K562 (cell line): ENCODE measurements at regions not wholly inside any gene's neighbourhood (a gene's known extent, or its start where the extent isn't known, plus 50 kb on each side); places are given as distances from the start of the nearest gene placed in this dataset.

Source experiments
- ATAC-seq: fragments of 200-7000 bp; cut with Tn5 transposase; 3 replicates; pipeline ENCODE4 v1.9.1; 2020; ENCODE audit warnings: moderate library complexity
- BruUV-seq: library from RNA; stranded (reverse); fragments of 400-500 nt; replicated peaks from 2 replicates; lab custom pipeline; 2021; lab: Mats Ljungman, UMichigan
- CTCF ChIA-PET: fragments of 300-600 bp; formaldehyde crosslinking; extraction: SDS; loops from one replicate; lab custom pipeline; 2021; ENCODE audit warnings: low intra/inter-chr PET ratio; lab: Yijun Ruan, JAX
- POLR2A ChIA-PET: fragments of 300-600, 350-650 bp; sonication (Branson Sonifier 250); formaldehyde crosslinking; extraction: SDS; loops from one replicate; lab custom pipeline; 2021; ENCODE audit warnings: antibody characterized with exemption, inconsistent platforms; lab: Yijun Ruan, JAX
- DNase-seq, 4 experiments: peaks; one replicate each; pipeline versions ENCODE4 v3.0.0 to v3.0.0-alpha.2; 2011 to 2018; ENCODE audit warnings: low spot score in 3 of 4, mixed read lengths in 3 of 4; ENCODE audit errors: extremely low read depth in 1 of 4
- FAIRE-seq: peaks from 2 replicates; lab custom pipeline; 2011; peaks lifted over from hg19 to GRCh38; lab: Jason Lieb, UNC
- H2AFZ ChIP-seq: 2 replicates; pipeline ENCODE4 v1.6.0; 2011; ENCODE audit warnings: low read depth, low read length, control low read depth, inconsistent platforms
- H3K27ac ChIP-seq: fragments of 200-600 bp; 3 replicates; pipeline ENCODE4 v1.8.0; 2011; ENCODE audit warnings: low read depth, mild to moderate bottlenecking, control low read depth, inconsistent platforms, low read length, moderate library complexity, mixed read lengths; ENCODE audit errors: extremely low read depth
- H3K27me3 ChIP-seq, 2 experiments: fragments of 300-600 bp in 1 of 2; 2 replicates in 1 of 2; 3 replicates in 1 of 2; pipeline versions ENCODE4 v1.6.0 to v1.8.0; 2011; ENCODE audit warnings: inconsistent platforms in 2 of 2, low read length in 2 of 2, mild to moderate bottlenecking in 1 of 2, mixed read lengths in 1 of 2, moderate library complexity in 1 of 2; ENCODE audit not compliant: control insufficient read depth in 2 of 2, insufficient read depth in 2 of 2
- H3K36me3 ChIP-seq: fragments of 300-600 bp; 3 replicates; pipeline ENCODE4 v1.8.0; 2011; ENCODE audit warnings: mild to moderate bottlenecking, low read length, inconsistent platforms; ENCODE audit not compliant: control insufficient read depth, insufficient read depth
- H3K4me1 ChIP-seq, 2 experiments: fragments of 200-600 bp in 1 of 2; replicated peaks in 1 of 2; 2 replicates in 1 of 2; 3 replicates in 1 of 2; pipeline versions ENCODE4 v1.5.1 to v1.8.0; 2011; ENCODE audit warnings: inconsistent platforms in 2 of 2, low read length in 2 of 2, mild to moderate bottlenecking in 1 of 2, mixed read lengths in 1 of 2, moderate library complexity in 1 of 2; ENCODE audit not compliant: control insufficient read depth in 2 of 2, insufficient read depth in 2 of 2
- H3K4me2 ChIP-seq: 2 replicates; pipeline ENCODE4 v1.6.1; 2011; ENCODE audit warnings: low read length, control low read depth, inconsistent platforms, mixed read lengths; ENCODE audit not compliant: insufficient read depth
- H3K4me3 ChIP-seq: fragments of 200-600 bp; sonication (generic), shearing (Covaris generic); 2 replicates; pipeline ENCODE4 v1.5.1; 2016; ENCODE audit warnings: control low read depth, inconsistent platforms
- H3K79me2 ChIP-seq: fragments of 200-600 bp; 3 replicates; pipeline ENCODE4 v1.8.0; 2011; ENCODE audit warnings: low read length, inconsistent platforms; ENCODE audit not compliant: control insufficient read depth, insufficient read depth
- H3K9ac ChIP-seq, 2 experiments: 2 replicates each; pipeline versions ENCODE4 v1.6.0 to v1.6.1; 2011; ENCODE audit warnings: low read depth in 2 of 2, low read length in 2 of 2, control low read depth in 1 of 2, inconsistent platforms in 1 of 2, mild to moderate bottlenecking in 1 of 2, mixed read lengths in 1 of 2; ENCODE audit not compliant: insufficient read depth in 1 of 2
- H3K9me1 ChIP-seq: one replicate; pipeline ENCODE4 v1.6.0; 2011; ENCODE audit warnings: inconsistent platforms, mild to moderate bottlenecking, low read length, moderate library complexity; ENCODE audit not compliant: control insufficient read depth, insufficient read depth
- H3K9me3 ChIP-seq: replicated peaks from 2 replicates; pipeline ENCODE4 v1.5.1; 2011; ENCODE audit warnings: low read depth, low read length, inconsistent platforms; ENCODE audit not compliant: control insufficient read depth, insufficient read depth
- H4K20me1 ChIP-seq: replicated peaks from 2 replicates; pipeline ENCODE4 v1.6.1; 2011; ENCODE audit warnings: low read length, inconsistent platforms, mixed read lengths; ENCODE audit not compliant: control insufficient read depth, insufficient read depth
- KHSRP ChIP-seq: fragments of 450-650 bp; IDR thresholded peaks from 2 replicates; pipeline ENCODE4 v1.6.1; 2017
- PCBP1 ChIP-seq: fragments of 200-400 bp; formaldehyde crosslinking; IDR thresholded peaks from 2 replicates; pipeline ENCODE4 v1.6.1; 2018; ENCODE audit warnings: mild to moderate bottlenecking, low read depth, low read length; ENCODE audit not compliant: poor library complexity, severe bottlenecking
- RAD21 ChIP-seq, 2 experiments: fragments of 250-450 bp in 1 of 2; fragments of 450-650 bp in 1 of 2; sonication (Bioruptor Pico) in 1 of 2; formaldehyde crosslinking in 1 of 2; IDR thresholded peaks in 1 of 2; conservative IDR thresholded peaks in 1 of 2; 2 replicates each; pipeline versions ENCODE4 v1.4.0 to v1.8.0; 2020 to 2022; ENCODE audit warnings: mild to moderate bottlenecking in 2 of 2, moderate library complexity in 1 of 2
- SAFB ChIP-seq: fragments of 200-400 bp; formaldehyde crosslinking; IDR thresholded peaks from 2 replicates; pipeline ENCODE4 v1.6.1; 2017; ENCODE audit warnings: low read depth, low read length, borderline replicate concordance
- WGBS: fragments of 100-300 bp; shearing (Covaris generic); methylation state at CpG from one replicate; pipeline ENCODE4 v1.1.6; 2016; ENCODE audit warnings: low coverage, mixed read lengths; ENCODE audit not compliant: insufficient coverage; ENCODE audit errors: missing lambda C conversion rate; 5-methylcytosine and 5-hydroxymethylcytosine counted together
- in situ Hi-C: fragments of 300-500 bp; cut with MboI; formaldehyde crosslinking; loops from 4 replicates; pipeline ENCODE4 v1.15.0; 2018; ENCODE audit warnings: inconsistent platforms, mixed read lengths
- intact Hi-C: fragments of 100-400 bp; cut with micrococcal nuclease; formaldehyde crosslinking; loops from 2 replicates; pipeline ENCODE4 v1.14.2; 2022
- TF ChIP-seq, protein P1 (sequence below), 3 experiments: IDR thresholded peaks in 2 of 3; conservative IDR thresholded peaks in 1 of 3; 2 replicates each; pipeline ENCODE4 v1.5.1; 2011 to 2012; ENCODE audit warnings: low read length in 3 of 3, mild to moderate bottlenecking in 3 of 3, control low read depth in 2 of 3, improper control_type of control experiment in 1 of 3, inconsistent platforms in 1 of 3, low read depth in 1 of 3, mixed read lengths in 1 of 3, moderate library complexity in 1 of 3; ENCODE audit not compliant: insufficient read depth in 2 of 3

DNA sequence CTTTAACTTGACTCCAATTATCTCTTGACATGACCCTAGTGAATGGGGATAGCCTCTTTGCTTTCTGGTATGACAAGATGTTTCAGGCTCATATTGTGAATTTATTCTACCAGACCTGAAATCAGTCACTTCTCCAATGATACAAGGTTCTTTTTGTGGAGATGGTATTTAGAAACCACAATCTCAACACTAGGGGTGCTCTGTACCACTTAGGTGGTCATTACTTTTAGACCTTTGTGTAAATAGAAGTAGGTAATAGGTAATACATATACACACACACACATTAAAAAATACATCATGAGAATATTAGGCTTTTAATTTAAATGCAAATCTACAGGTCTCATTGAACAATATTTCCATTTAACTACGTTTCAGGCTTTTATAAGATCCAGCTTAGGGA lies 199.0 kb upstream of the RHOBTB1 start:
- Histone ChIP-seq H2AFZ (no peak overlapping the region), H3K79me2 (no peaks in the 10 kb centered on the region), H3K27me3 (no peaks in the 10 kb centered on the region), H3K4me1 (no peaks in the 10 kb centered on the region), H3K9me1 (no peaks in the 10 kb centered on the region), H3K27ac (no peak overlapping the region), H4K20me1 (no peaks in the 10 kb centered on the region), H3K36me3 (no peaks in the 10 kb centered on the region), H3K9me3 (no peaks in the 10 kb centered on the region), H3K4me3 (no peak overlapping the region), H3K9ac (no peak overlapping the region), H3K4me2 (no peak overlapping the region)
- FAIRE-seq (peak; percentile 29), DNase-seq (peak in 1 of 4 experiments; percentile 11), ATAC-seq (no peak)
- ChIA-PET CTCF (no interaction called here), POLR2A (no interaction called here)
- in situ Hi-C loops (no loop called here), intact Hi-C loops (loop anchor here (5.0 to 10.0 kb wide), 5 partner anchors 49 to 1102 kb away; no protein-coding TSS in a partner anchor)
- WGBS: 12% methylated on average over 1 of the region's 1 CpG
- TF ChIP-seq, protein P1, sequence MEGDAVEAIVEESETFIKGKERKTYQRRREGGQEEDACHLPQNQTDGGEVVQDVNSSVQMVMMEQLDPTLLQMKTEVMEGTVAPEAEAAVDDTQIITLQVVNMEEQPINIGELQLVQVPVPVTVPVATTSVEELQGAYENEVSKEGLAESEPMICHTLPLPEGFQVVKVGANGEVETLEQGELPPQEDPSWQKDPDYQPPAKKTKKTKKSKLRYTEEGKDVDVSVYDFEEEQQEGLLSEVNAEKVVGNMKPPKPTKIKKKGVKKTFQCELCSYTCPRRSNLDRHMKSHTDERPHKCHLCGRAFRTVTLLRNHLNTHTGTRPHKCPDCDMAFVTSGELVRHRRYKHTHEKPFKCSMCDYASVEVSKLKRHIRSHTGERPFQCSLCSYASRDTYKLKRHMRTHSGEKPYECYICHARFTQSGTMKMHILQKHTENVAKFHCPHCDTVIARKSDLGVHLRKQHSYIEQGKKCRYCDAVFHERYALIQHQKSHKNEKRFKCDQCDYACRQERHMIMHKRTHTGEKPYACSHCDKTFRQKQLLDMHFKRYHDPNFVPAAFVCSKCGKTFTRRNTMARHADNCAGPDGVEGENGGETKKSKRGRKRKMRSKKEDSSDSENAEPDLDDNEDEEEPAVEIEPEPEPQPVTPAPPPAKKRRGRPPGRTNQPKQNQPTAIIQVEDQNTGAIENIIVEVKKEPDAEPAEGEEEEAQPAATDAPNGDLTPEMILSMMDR (IDR thresholded peaks at IDR 0.05 in 2 of 3, conservative IDR thresholded peaks at IDR 0.05 in 1 of 3; ENCODE audit: insufficient read depth in 2 of 3, low read depth in 1 of 3, low read length in 3 of 3): peak in 2 of 3 experiments; percentile 13 to 31; a peak in 1 of 6 replicates
- TF ChIP-seq RAD21 (CRISPR knock-in tag; conservative IDR thresholded peaks at IDR 0.05 in 1 of 2, IDR thresholded peaks at IDR 0.05 in 1 of 2): peak in 1 of 2 experiments; percentile 27; a peak in 1 of 4 replicates
- TF ChIP-seq SAFB: no peak
- TF ChIP-seq KHSRP: no peak
- TF ChIP-seq PCBP1: no peak
- BruUV-seq: no TSS peak
